ENCODE measurements at regions not wholly inside any gene's neighbourhood (a gene's known extent, or its start where the extent isn't known, plus 50 kb on each side); places are given as distances from the start of the nearest gene placed in this dataset.

- TF ChIP-seq FOXA1 (IDR thresholded peaks at IDR 0.05) (no peak), TARDBP (IDR thresholded peaks at IDR 0.05) (no peak), SP1 (IDR thresholded peaks at IDR 0.05) (no peak), FOXM1 (IDR thresholded peaks at IDR 0.05; ENCODE audit: borderline replicate concordance) (no peak), BHLHE40 (IDR thresholded peaks at IDR 0.05; ENCODE audit: borderline replicate concordance) (no peak), SUZ12 (IDR thresholded peaks at IDR 0.05) (no peak), ZNF384 (IDR thresholded peaks at IDR 0.05) (no peak), NFRKB (IDR thresholded peaks at IDR 0.05) (no peak), LEF1 (IDR thresholded peaks at IDR 0.05; ENCODE audit: borderline replicate concordance) (no peak), PKNOX1 (IDR thresholded peaks at IDR 0.05) (no peak), ARNT (IDR thresholded peaks at IDR 0.05) (no peak)
These were observed 189.5 kb upstream of the DCAF8L1 start for GRCh38 chrX:28170713-28171112.

Measured in HEK293T (cell line).